Fibroblast of mammary gland (primary cell): ENCODE measurements at regions not wholly inside any gene's neighbourhood (a gene's known extent, or its start where the extent isn't known, plus 50 kb on each side); places are given as distances from the start of the nearest gene placed in this dataset.
A peak's percentile ranks its signal among the peaks of the same experiment; 100 is the strongest.
"Not testable (repeated sequence)": the region's sequence is repeated elsewhere in the genome, so short reads cannot be mapped to it uniquely, and the experiment has no call there.

ENCODE experiments used
- DNase-seq: peaks from one replicate; pipeline ENCODE4 v3.0.0-alpha.2; 2010; ENCODE audit warnings: low read depth
- H3K4me3 ChIP-seq: 2 replicates; pipeline ENCODE4 v1.5.1; 2011; ENCODE audit warnings: low read depth, mild to moderate bottlenecking, low read length, moderate library complexity; ENCODE audit not compliant: control insufficient read depth
- CTCF ChIP-seq: conservative IDR thresholded peaks from 2 replicates; pipeline ENCODE4 v1.5.1; 2011; ENCODE audit warnings: low read depth, low read length, inconsistent platforms; ENCODE audit not compliant: control insufficient read depth, insufficient read depth

GRCh38 chr6:96721227-96721626 is 116.0 kb downstream of the GPR63 start:
- DNase-seq, result peak; percentile 3
- no peak overlapping the region for H3K4me3 ChIP-seq
- TF ChIP-seq CTCF, result no peak

DNA sequence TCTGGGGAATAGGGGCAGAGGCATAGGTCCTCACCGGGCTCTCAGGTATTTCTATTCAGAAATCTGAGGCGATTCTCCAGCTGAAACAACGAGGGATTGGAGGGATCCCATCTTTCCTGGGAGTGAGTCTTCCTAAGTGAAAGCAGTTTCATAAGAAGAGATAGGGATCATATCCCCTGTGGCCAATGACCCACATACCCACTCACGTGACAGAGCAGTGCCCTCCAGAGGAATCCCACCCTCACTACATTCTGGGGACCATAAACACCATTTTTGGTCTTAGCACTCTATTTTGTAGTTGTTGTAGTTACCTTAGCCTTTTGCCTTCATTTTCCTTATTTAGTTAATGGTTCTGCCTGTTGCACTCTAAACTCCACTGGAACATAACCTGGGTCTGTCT is 121.1 kb downstream of the GPR63 start:
- TF ChIP-seq CTCF, result no peak
- DNase-seq, result no peak
- no peak overlapping the region for H3K4me3 ChIP-seq

DNA sequence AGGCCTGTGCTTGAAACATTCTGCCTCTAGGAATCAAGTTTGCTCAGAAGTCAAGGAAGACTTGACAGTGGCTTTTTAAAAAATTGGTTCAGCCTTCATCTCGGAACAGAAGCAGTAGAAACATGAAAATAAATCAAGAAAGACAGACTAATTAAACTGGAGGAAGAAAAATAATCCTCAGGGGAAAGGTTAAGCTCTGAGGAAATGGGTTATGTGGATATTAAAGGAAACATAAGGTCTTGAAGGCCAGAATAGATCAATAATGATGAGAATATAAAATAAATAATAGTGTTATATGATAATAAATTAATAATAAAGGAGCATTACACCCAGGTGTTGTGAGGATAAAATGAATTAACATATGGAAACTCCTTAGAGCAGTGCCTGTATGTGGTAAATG is 121.7 kb downstream of the GPR63 start:
- no peak for TF ChIP-seq CTCF
- H3K4me3 ChIP-seq, result no peak overlapping the region
- no peak for DNase-seq

GRCh38 chr6:96704713-96705112 is 132.6 kb downstream of the GPR63 start:
- TF ChIP-seq CTCF, result no peak
- DNase-seq, result no peak
- no peak overlapping the region for H3K4me3 ChIP-seq

- no peak for DNase-seq
- no peak overlapping the region for H3K4me3 ChIP-seq
- TF ChIP-seq CTCF, result no peak
Observed at GRCh38 chr6:96702626-96703025, 134.7 kb downstream of the GPR63 start.

- no peak for TF ChIP-seq CTCF
- DNase-seq, result no peak
Observed at GRCh38 chr6:96700915-96701314, 136.4 kb downstream of the GPR63 start.

GRCh38 chr6:96694429-96694828 is 131.5 kb downstream of the FHL5 start:
- not testable (repeated sequence) for DNase-seq

More at GRCh38 chr6:96700915-96701314, 136.4 kb downstream of the GPR63 start:
- no peak overlapping the region for H3K4me3 ChIP-seq

More at GRCh38 chr6:96694429-96694828, 131.5 kb downstream of the FHL5 start:
- not testable (repeated sequence) for H3K4me3 ChIP-seq
